ENCODE measurements at regions not wholly inside any gene's neighbourhood (a gene's known extent, or its start where the extent isn't known, plus 50 kb on each side); places are given as distances from the start of the nearest gene placed in this dataset.

GRCh38 chr6:157761331-157761921 lies 61.6 kb upstream of the SNX9 start:
- intact Hi-C loops (cut with DNase I, micrococcal nuclease) = loop anchor here (1.0 to 2.0 kb wide), 2 partner anchors 61 to 63 kb away; partner anchors contain the start of gene SNX9 (in 1 of the 2)
- DNase-seq (peak in 8 of 14 experiments; percentile 19 to 80 (median 42)), ATAC-seq (ENCODE audit: poor library complexity) (peak; percentile 39)
- Mint-ChIP-seq H3K27me3 (no peaks in the 10 kb centered on the region), H3K9me3 (no peaks in the 10 kb centered on the region), H3K4me3 (peak overlapping the region; percentile 52), H3K36me3 (ENCODE audit: low read depth) (no peaks in the 10 kb centered on the region), H3K4me1 (ENCODE audit: low read depth) (peaks cover 79% of the 10 kb centered on the region), H3K27ac (peak overlapping the region; percentile 87)
- CTCF ChIA-PET = interaction anchor here (0.6 to 1.3 kb wide), 4 partner anchors 34 to 265 kb away, joined by 3 read pairs; no protein-coding TSS in a partner anchor
- no peaks in the 10 kb centered on the region for H3K36me3 ChIP-seq (ENCODE audit: insufficient read depth, low read length)
- H3K27ac ChIP-seq (ENCODE audit: low read depth in 1 of 2, low read length in 2 of 2) = peak overlapping the region in 1 of 2 donors; percentile 54
- POLR2A ChIA-PET = interaction anchor here (1.3 to 2.6 kb wide), 3 partner anchors 61 to 112 kb away, joined by 4 to 7 read pairs (median 5); no protein-coding TSS in a partner anchor
- TF ChIP-seq, protein P1, sequence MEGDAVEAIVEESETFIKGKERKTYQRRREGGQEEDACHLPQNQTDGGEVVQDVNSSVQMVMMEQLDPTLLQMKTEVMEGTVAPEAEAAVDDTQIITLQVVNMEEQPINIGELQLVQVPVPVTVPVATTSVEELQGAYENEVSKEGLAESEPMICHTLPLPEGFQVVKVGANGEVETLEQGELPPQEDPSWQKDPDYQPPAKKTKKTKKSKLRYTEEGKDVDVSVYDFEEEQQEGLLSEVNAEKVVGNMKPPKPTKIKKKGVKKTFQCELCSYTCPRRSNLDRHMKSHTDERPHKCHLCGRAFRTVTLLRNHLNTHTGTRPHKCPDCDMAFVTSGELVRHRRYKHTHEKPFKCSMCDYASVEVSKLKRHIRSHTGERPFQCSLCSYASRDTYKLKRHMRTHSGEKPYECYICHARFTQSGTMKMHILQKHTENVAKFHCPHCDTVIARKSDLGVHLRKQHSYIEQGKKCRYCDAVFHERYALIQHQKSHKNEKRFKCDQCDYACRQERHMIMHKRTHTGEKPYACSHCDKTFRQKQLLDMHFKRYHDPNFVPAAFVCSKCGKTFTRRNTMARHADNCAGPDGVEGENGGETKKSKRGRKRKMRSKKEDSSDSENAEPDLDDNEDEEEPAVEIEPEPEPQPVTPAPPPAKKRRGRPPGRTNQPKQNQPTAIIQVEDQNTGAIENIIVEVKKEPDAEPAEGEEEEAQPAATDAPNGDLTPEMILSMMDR (IDR thresholded peaks at IDR 0.05) = no peak
- H3K4me1 ChIP-seq (ENCODE audit: insufficient read depth, low read length) = peaks cover 62% of the 10 kb centered on the region
- H3K9me3 ChIP-seq (ENCODE audit: control insufficient read depth in 1 of 2, insufficient read depth in 1 of 2, low read length in 2 of 2) = no peaks in the 10 kb centered on the region
- no peaks in the 10 kb centered on the region for H3K27me3 ChIP-seq (ENCODE audit: control insufficient read depth in 1 of 2, insufficient read depth in 2 of 2, low read length in 2 of 2)
- no peak overlapping the region for H3K4me3 ChIP-seq (ENCODE audit: low read length)

DNA sequence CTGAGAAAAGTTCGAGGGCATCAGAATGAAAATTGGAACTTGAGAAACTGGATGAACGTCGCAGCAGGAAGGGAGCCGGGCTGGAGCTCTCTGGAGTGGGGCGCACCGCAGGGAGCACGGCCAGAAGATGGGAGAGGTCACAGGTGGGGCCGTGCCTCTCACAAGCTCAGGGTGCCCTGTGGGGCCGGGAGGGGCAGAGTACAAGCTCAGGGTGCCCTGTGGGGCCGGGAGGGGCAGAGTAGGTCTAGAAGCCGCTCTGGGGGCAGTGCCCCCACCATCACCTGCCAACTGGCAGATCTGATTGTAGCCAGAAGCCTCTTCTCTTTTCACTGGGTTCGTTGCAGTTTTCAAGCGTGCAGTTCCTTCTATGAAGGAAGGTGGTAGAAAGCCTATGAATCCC lies 61.1 kb upstream of the SNX9 start:
- Mint-ChIP-seq H3K4me1 (ENCODE audit: low read depth) (peaks cover 76% of the 10 kb centered on the region), H3K27me3 (no peaks in the 10 kb centered on the region), H3K4me3 (peak overlapping the region; percentile 52), H3K36me3 (ENCODE audit: low read depth) (no peaks in the 10 kb centered on the region), H3K27ac (peak overlapping the region; percentile 92), H3K9me3 (no peaks in the 10 kb centered on the region)
- POLR2A ChIA-PET = interaction anchor here (1.3 to 2.6 kb wide), 2 partner anchors 77 to 112 kb away, joined by 4 to 7 read pairs; no protein-coding TSS in a partner anchor
- TF ChIP-seq, protein P1 (IDR thresholded peaks at IDR 0.05) = no peak
- Histone ChIP-seq H3K4me1 (ENCODE audit: insufficient read depth, low read length) (peaks cover 57% of the 10 kb centered on the region), H3K27me3 (ENCODE audit: control insufficient read depth in 1 of 2, insufficient read depth in 2 of 2, low read length in 2 of 2) (no peaks in the 10 kb centered on the region), H3K4me3 (ENCODE audit: low read length) (no peak overlapping the region), H3K9me3 (ENCODE audit: control insufficient read depth in 1 of 2, insufficient read depth in 1 of 2, low read length in 2 of 2) (no peaks in the 10 kb centered on the region), H3K27ac (ENCODE audit: low read depth in 1 of 2, low read length in 2 of 2) (peak overlapping the region in 1 of 2 donors; percentile 54), H3K36me3 (ENCODE audit: insufficient read depth, low read length) (no peaks in the 10 kb centered on the region)
- intact Hi-C loops (cut with DNase I, micrococcal nuclease) = loop anchor here (1.0 to 2.0 kb wide), 2 partner anchors 61 to 62 kb away; partner anchors contain the start of gene SNX9 (in 1 of the 2)
- DNase-seq (no peak), ATAC-seq (ENCODE audit: poor library complexity) (no peak)
- CTCF ChIA-PET = interaction anchor here (0.6 to 1.0 kb wide), 3 partner anchors 35 to 264 kb away, joined by 3 read pairs; no protein-coding TSS in a partner anchor

- POLR2A ChIA-PET = interaction anchor here (0.6 to 2.6 kb wide), 5 partner anchors 71 to 232 kb away, joined by 3 to 21 read pairs (median 7); no protein-coding TSS in a partner anchor
- Histone ChIP-seq H3K4me3 (ENCODE audit: low read length) (no peak overlapping the region), H3K27ac (ENCODE audit: low read depth in 1 of 2, low read length in 2 of 2) (no peak overlapping the region), H3K4me1 (ENCODE audit: insufficient read depth, low read length) (peaks cover 54% of the 10 kb centered on the region), H3K27me3 (ENCODE audit: control insufficient read depth in 1 of 2, insufficient read depth in 2 of 2, low read length in 2 of 2) (no peaks in the 10 kb centered on the region), H3K9me3 (ENCODE audit: control insufficient read depth in 1 of 2, insufficient read depth in 1 of 2, low read length in 2 of 2) (no peaks in the 10 kb centered on the region), H3K36me3 (ENCODE audit: insufficient read depth, low read length) (no peaks in the 10 kb centered on the region)
- Mint-ChIP-seq H3K9me3 (no peaks in the 10 kb centered on the region), H3K27me3 (no peaks in the 10 kb centered on the region), H3K4me1 (ENCODE audit: low read depth) (peaks cover 72% of the 10 kb centered on the region), H3K36me3 (ENCODE audit: low read depth) (no peaks in the 10 kb centered on the region), H3K27ac (peak overlapping the region; percentile 92), H3K4me3 (peak overlapping the region; percentile 46)
- TF ChIP-seq, protein P1 (IDR thresholded peaks at IDR 0.05) = no peak
- CTCF ChIA-PET = interaction anchor here (0.9 to 1.1 kb wide), 2 partner anchors 131 to 136 kb away, joined by 3 to 4 read pairs; no protein-coding TSS in a partner anchor
- intact Hi-C loops (cut with DNase I, micrococcal nuclease) = no loop called here
- ATAC-seq (ENCODE audit: poor library complexity) (no peak), DNase-seq (peak in 4 of 14 experiments; percentile 25 to 54 (median 36))
These were observed 60.4 kb upstream of the SNX9 start for GRCh38 chr6:157762636-157763035.

Data from CD4-positive, alpha-beta T cell (primary cell).